ENCODE measurements at regions not wholly inside any gene's neighbourhood (a gene's known extent, or its start where the extent isn't known, plus 50 kb on each side); places are given as distances from the start of the nearest gene placed in this dataset.
"Not testable (repeated sequence)": the region's sequence is repeated elsewhere in the genome, so short reads cannot be mapped to it uniquely, and the experiment has no call there.

DNA sequence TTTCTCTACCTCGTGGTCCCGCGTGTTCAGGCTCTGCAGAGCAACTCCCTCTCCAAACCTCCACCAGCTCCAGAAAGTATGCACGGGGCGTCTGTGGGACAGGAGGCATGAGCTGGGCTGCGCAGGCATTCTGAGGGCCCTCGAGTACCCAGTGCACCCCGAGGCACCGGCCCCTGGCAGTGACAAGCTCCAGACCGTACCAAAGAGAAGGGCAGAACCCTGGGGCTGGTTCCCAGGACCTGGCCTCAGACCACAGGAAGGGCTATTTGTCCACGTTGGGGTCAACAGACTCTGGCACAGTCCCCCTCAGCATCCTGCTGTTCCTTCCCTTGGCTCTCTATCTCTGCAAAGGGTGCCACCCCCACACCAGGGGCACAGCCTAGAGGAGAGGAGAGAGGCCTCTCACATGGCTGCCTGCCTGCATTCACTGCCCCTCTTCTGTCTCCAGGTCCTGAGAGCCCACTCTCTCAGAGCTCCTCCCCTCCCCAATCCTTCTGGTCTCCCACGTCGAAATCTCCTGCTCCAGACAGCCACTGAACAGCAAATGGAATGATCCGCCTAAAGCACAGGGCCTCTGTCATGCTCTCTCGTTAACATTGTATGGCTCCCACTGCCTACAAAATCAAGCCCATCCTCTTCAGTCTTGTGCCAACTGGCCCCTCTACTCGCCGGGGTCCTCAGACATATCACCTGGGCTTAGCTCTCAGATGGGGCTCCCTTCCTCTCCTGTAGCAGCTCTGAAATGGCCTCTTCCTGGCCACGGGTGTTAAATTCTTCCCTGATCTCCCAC, 96.3 kb downstream of the OAT start:
- intact Hi-C loops (cut with DNase I): no loop called here
- TF ChIP-seq, protein P1, sequence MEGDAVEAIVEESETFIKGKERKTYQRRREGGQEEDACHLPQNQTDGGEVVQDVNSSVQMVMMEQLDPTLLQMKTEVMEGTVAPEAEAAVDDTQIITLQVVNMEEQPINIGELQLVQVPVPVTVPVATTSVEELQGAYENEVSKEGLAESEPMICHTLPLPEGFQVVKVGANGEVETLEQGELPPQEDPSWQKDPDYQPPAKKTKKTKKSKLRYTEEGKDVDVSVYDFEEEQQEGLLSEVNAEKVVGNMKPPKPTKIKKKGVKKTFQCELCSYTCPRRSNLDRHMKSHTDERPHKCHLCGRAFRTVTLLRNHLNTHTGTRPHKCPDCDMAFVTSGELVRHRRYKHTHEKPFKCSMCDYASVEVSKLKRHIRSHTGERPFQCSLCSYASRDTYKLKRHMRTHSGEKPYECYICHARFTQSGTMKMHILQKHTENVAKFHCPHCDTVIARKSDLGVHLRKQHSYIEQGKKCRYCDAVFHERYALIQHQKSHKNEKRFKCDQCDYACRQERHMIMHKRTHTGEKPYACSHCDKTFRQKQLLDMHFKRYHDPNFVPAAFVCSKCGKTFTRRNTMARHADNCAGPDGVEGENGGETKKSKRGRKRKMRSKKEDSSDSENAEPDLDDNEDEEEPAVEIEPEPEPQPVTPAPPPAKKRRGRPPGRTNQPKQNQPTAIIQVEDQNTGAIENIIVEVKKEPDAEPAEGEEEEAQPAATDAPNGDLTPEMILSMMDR (IDR thresholded peaks at IDR 0.05): no peak
- TF ChIP-seq POLR2A (IDR thresholded peaks at IDR 0.05) (no peak), POLR2AphosphoS5 (IDR thresholded peaks at IDR 0.05; ENCODE audit: insufficient read depth in 1 of 2, low read depth in 1 of 2) (no peak)
- peak in 1 of 2 donors; percentile 70 for DNase-seq (ENCODE audit: extremely low spot score in 2 of 2)

DNA sequence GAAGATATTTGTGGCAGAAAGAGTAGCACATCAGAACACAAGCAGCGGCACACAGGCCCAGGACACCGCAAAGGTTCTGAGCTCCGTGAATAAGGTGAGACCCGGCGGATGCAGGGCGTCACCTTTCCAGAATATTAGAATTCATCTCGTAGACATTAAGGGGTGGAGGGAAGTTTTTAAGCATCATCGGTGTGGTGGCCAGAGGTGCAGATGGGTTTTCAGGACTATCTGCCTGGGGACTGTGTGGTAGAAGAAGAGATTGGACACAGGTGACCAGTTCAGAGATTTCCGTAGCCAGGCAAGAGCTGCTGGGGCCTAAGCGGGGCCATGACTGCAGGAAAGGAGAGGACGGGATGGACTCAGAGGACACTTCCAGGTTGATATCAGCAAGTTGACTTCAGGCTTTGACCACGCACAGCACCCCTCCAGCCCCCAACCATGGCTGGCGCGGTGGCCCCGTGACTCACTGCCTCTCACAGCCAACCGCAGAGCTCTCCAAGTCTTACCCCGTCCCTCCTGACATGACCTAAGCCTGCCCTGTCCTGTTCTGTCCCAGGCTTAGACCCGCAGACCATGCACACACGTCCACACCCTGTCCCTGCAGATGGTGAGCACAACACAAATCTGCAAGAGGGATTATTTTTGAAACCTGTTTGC, 97.2 kb downstream of the OAT start:
- intact Hi-C loops (cut with DNase I): no loop called here
- Histone ChIP-seq H3K27me3 (no peaks in the 10 kb centered on the region), H3K36me3 (no peaks in the 10 kb centered on the region), H3K9me3 (no peaks in the 10 kb centered on the region), H3K4me1 (no peaks in the 10 kb centered on the region), H3K27ac (no peak overlapping the region), H3K4me3 (no peak overlapping the region)
- TF ChIP-seq POLR2AphosphoS5 (IDR thresholded peaks at IDR 0.05; ENCODE audit: insufficient read depth in 1 of 2, low read depth in 1 of 2) (no peak), POLR2A (IDR thresholded peaks at IDR 0.05) (no peak)
- TF ChIP-seq, protein P1 (IDR thresholded peaks at IDR 0.05): no peak
- peak in 1 of 2 donors; percentile 82 for DNase-seq (ENCODE audit: extremely low spot score in 2 of 2)

More for the DNA sequence above, 96.3 kb downstream of the OAT start:
- no peaks in the 10 kb centered on the region for H3K27me3 ChIP-seq
- H3K9me3 ChIP-seq: no peaks in the 10 kb centered on the region
- no peak overlapping the region for H3K27ac ChIP-seq
- no peaks in the 10 kb centered on the region for H3K4me1 ChIP-seq
- H3K36me3 ChIP-seq: no peaks in the 10 kb centered on the region
- no peak overlapping the region for H3K4me3 ChIP-seq

DNA sequence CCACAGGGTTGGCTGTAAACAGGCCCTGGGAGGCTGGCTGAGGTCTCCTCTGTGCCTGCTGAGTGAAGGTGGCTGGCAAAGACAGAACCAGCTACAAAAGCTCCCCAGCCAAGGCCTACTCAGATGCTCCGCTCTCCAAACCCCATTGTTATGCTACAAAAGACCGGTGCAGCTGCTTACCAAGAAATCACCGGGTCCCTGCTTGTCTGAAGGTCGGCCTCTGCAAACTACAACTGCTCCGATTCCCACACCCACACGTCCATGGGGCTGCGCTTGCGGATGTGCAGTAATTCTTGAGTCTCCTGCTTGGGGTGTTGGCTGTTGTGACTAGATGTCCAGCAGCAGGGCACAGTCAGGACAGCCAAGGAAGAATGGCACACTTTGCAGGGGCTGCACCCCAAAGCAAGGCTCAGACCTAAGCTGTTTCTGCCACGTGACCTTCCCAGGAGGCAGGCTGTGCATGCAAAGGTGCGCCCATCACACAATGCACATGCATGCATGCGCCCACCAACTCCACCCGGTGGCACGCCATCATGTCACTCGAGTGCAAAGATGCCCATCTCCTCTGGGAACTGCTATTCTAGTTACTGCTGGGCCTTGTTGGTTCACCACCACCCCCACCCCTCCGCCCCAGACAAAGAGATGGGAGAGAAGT, 97.8 kb downstream of the OAT start:
- peak in 1 of 2 donors; percentile 82 for DNase-seq (ENCODE audit: extremely low spot score in 2 of 2)
- intact Hi-C loops (cut with DNase I): no loop called here
- H3K36me3 ChIP-seq: no peaks in the 10 kb centered on the region
- no peak overlapping the region for H3K27ac ChIP-seq
- TF ChIP-seq POLR2AphosphoS5 (IDR thresholded peaks at IDR 0.05; ENCODE audit: insufficient read depth in 1 of 2, low read depth in 1 of 2): no peak
- TF ChIP-seq, protein P1 (IDR thresholded peaks at IDR 0.05): no peak
- no peak for TF ChIP-seq POLR2A (IDR thresholded peaks at IDR 0.05)
- H3K9me3 ChIP-seq: no peaks in the 10 kb centered on the region
- H3K27me3 ChIP-seq: no peaks in the 10 kb centered on the region
- H3K4me3 ChIP-seq: no peak overlapping the region
- H3K4me1 ChIP-seq: no peaks in the 10 kb centered on the region

DNA sequence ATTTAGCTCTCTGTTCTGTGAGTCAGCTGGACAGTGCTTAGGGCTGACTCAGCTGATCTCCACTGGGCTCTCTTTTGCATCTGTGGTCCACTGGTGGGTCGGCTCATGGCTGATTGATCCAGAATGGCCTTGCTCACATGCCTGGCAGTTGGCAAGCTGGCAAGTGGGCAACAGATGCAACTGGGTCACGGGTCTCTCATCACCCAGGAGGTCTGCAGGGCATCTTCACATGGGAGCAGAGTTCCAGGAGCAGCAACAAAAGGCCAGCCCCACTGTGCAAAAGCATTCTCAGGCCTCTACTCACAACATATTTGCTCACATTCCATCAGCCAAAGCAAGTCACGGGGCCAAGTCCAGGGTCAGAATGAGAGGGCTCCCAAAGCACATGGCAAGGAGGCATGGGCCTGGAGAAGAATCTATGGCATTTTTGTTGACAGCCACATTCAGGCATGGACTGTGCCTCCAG, 98.8 kb downstream of the OAT start:
- TF ChIP-seq, protein P1 (IDR thresholded peaks at IDR 0.05): no peak
- TF ChIP-seq POLR2A (IDR thresholded peaks at IDR 0.05) (no peak), POLR2AphosphoS5 (IDR thresholded peaks at IDR 0.05; ENCODE audit: insufficient read depth in 1 of 2, low read depth in 1 of 2) (no peak)
- intact Hi-C loops (cut with DNase I): no loop called here
- H3K27ac ChIP-seq: no peak overlapping the region
- no peak overlapping the region for H3K4me3 ChIP-seq
- no peaks in the 10 kb centered on the region for H3K36me3 ChIP-seq
- no peaks in the 10 kb centered on the region for H3K27me3 ChIP-seq
- no peaks in the 10 kb centered on the region for H3K9me3 ChIP-seq
- H3K4me1 ChIP-seq: no peaks in the 10 kb centered on the region
- DNase-seq (ENCODE audit: extremely low spot score in 2 of 2): peak in 1 of 2 donors; percentile 79

DNA sequence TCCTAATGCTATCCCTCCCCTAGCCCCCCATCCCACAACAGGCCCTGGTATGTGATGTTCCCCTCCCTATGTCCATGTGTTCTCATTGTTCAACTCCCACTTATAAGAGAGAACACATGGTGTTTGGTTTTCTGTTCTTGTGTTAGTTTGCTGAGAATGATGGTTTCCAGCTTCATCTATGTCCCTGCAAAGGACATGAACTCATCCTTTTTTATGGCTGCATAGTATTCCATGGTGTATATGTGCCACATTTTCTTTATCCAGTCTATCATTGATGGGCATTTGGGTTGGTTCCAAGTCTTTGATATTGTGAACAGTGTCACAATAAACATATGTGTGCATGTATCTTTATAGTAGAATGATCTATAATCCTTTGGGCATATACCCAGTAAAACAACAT, 99.2 kb downstream of the OAT start:
- intact Hi-C loops (cut with DNase I); H3K4me1 ChIP-seq; H3K4me3 ChIP-seq; H3K9me3 ChIP-seq; H3K36me3 ChIP-seq; H3K27ac ChIP-seq; H3K27me3 ChIP-seq; DNase-seq (ENCODE audit: extremely low spot score in 2 of 2): not testable (repeated sequence)
